ENCODE measurements at regions not wholly inside any gene's neighbourhood (a gene's known extent, or its start where the extent isn't known, plus 50 kb on each side); places are given as distances from the start of the nearest gene placed in this dataset.

DNA sequence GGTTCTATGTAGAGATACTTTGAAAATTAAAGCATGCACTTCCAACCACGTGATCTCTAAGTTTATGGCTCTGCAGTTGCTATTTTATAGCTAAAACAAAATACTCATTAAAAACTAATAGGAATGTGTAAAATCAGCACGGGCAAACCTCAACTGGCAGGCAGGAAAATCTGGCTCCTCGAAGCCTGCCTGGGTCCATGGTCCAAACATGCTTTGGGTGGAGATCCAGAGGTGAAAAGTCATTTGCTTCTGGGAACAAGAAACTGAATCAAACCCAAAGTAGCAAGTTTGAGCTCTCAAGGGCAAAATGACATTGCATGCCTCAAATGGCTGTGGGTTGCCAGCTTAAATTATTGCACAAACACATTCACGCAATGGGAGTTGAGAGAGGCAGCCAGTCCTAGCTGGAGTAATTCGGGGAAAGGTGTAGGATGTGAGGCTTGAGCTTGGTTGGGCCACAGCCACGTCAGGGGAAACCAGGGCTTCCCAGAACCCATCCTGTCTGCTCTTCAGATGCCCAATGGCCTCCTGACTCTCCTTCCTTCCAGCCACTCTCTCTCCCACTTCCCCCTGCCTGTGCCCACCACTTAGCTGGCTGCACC lies 75.2 kb upstream of the LCLAT1 start:
- DNase-seq: no peak

DNA sequence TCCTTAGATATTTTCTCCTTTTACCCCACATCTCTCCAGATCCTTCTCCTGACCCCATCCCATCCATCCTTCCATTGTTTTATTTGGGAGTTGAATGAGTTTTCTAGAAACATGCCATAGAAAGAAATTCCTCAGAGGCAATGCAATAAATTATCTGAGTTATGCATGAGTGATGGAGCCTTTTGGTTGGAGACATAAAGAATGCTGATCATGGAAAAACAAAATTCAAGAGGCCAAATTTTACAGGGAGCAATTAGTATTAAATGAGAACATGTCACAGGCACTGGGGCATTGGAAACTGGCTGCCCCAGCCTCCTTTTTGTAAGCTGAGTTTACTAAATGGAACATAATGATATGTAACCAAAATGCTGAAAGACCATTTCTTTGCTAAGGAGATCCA lies 74.2 kb upstream of the LCLAT1 start:
- DNase-seq: no peak

DNA sequence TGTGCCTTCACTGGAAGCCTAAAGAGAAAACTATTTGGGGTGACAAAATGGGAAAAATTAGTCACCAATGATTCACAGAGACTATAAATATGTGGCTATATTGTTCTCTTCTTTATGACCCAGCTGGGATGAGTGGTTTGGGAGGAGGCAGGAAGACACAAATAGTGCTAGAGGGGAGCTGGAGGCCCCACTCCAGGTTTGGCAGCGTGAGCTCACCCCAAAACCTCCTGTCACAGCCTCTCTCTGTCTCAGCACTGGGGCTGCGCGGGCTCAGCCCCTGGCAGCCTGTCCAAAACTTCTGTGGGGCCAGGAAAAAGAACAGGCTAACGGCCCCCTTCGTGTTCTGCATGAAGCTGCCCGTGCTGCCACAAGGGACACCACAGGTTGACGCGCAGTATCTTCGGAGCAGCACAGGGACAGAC lies 73.2 kb upstream of the LCLAT1 start:
- DNase-seq: peak; percentile 60

DNA sequence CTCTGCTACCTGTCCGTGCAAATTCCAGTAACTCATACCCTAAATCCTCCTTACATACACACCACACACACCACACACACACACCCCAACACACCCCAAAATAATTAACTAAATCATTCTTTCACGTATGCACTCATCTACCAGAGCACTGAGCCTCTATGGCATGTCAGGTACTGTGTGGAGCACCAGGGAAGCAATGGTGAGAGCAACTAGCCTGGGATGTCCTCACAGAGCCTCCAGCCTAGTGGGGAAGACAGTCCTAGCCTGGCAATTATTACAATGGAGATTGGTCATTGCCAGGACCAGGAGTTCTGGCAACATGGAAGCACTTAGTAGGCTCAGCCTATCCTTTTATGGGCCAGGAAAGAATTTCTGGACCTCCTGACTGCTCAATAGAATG lies 72.7 kb upstream of the LCLAT1 start:
- DNase-seq: no peak

DNA sequence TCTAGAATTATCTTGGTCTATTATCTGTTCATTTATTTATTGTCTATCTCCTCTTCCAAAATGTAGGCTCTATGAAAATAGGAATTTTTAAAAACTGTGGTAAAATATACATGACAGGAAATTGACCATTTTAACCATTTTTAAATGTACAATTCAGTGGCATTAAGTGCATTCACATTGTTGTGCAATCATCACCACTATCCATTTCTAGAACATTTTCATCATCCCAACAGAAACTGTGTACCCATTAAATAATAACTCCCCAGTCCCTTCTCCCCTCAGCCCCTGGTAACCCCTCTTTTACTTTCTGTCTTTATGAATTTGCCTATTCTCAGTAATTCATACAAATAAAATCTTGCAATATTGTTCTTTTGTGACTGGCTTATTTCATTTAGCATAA lies 71.1 kb upstream of the LCLAT1 start:
- no peak for DNase-seq

- DNase-seq: no peak
These were observed 67.6 kb upstream of the LCLAT1 start for GRCh38 chr2:30379481-30379880.

DNA sequence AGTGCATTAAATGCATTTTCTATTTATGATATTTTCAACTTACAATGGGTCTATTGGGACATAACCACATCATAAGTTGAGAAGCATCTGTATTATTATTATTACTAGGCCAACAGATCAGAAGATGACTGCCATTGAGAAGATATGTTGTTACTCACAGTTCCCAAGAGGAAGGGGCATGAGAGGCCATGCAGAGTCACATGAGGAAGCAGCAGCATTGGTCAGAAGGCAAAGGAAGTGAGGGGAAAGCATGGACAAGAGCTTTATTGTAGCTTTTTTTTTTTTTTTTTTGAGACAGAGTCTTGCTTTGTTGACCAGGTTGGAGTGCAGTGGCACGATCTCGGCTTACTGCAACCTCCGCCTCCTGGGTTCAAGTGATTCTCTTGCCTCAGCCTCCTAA lies 66.2 kb upstream of the LCLAT1 start:
- no peak for DNase-seq

- no peak for DNase-seq
These were observed 64.8 kb upstream of the LCLAT1 start for GRCh38 chr2:30382162-30382783.

GRCh38 chr2:30382995-30383394 lies 64.1 kb upstream of the LCLAT1 start:
- no peak for DNase-seq

GRCh38 chr2:30385327-30385726 lies 61.7 kb upstream of the LCLAT1 start:
- no peak for DNase-seq

DNA sequence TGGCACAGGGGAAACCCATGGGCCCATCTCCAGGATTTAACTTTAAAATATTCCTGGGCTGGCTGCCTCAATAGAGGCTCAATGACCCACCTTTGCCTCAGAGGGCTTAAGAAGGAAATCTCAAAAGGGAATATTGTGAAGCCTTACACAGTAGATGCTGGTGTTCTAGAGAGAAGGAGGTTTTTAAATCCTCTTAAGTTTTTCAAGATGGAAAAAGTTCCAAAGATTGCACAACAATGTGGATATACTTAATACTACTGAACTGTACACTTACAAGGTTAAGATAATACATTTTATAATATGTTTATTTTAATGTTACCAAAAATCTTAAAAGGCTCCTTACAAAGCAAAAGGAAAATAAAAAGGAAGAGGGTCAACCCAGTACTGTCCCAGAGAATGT lies 54.9 kb upstream of the LCLAT1 start:
- DNase-seq: no peak

- no peak for DNase-seq
These were observed 53.5 kb upstream of the LCLAT1 start for GRCh38 chr2:30393510-30393909.

DNA sequence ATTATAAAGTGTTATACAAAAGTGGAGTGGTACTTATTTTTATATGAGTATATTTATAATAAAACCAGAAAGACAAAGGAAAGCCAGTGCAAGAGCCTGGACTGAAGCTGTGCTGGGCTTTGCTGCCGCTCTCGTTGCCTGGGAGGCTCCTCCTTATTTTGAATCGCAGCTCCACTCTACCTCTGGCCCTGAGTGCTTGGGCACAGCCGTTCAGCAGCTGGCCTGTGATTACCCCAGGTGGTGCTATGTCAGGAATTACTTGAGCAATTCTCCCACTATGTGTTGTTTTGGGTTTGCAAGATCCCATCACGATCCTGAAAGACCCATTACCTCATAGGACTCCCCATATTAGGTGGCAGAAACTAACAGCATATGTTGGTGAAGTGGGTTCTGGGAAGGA lies 53.0 kb upstream of the LCLAT1 start:
- no peak for DNase-seq

- DNase-seq: no peak
These were observed 50.4 kb upstream of the LCLAT1 start for GRCh38 chr2:30396436-30397232.

Data from amniotic stem cell (primary cell).